Fibroblast of villous mesenchyme (primary cell): ENCODE measurements at regions not wholly inside any gene's neighbourhood (a gene's known extent, or its start where the extent isn't known, plus 50 kb on each side); places are given as distances from the start of the nearest gene placed in this dataset.
"Not testable (repeated sequence)": the region's sequence is repeated elsewhere in the genome, so short reads cannot be mapped to it uniquely, and the experiment has no call there.

Experiments used
- DNase-seq: peaks from one replicate; pipeline ENCODE4 v3.0.0-alpha.2; 2010; ENCODE audit warnings: low read depth
- H3K4me3 ChIP-seq: 2 replicates; pipeline ENCODE4 v1.5.1; 2011; ENCODE audit warnings: low read depth, mild to moderate bottlenecking, low read length
- TF ChIP-seq, protein P1 (sequence below): IDR thresholded peaks from 2 replicates; pipeline ENCODE4 v1.5.1; 2012; ENCODE audit warnings: low read depth, mild to moderate bottlenecking, low read length; ENCODE audit not compliant: insufficient read depth

DNA sequence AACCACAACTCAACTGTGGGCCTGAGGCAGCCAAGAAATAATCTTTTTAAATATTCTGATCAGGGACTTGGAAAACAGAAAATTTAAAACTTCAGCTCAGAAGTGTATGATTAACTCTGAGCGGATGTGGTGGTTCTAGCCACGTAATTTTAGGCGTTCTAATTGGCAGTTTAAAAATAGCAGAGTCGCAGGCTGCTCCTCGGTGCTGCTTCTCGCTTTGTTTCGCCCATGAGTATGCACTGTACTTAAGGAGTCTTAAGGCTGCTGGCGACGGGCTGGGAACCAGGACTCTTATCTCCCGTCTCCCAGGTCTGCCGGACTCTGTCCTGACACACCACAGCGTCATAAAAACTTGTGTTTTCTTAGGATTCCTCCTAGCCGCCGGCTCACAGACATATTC is 113.4 kb upstream of the PELI2 start:
- TF ChIP-seq, protein P1, sequence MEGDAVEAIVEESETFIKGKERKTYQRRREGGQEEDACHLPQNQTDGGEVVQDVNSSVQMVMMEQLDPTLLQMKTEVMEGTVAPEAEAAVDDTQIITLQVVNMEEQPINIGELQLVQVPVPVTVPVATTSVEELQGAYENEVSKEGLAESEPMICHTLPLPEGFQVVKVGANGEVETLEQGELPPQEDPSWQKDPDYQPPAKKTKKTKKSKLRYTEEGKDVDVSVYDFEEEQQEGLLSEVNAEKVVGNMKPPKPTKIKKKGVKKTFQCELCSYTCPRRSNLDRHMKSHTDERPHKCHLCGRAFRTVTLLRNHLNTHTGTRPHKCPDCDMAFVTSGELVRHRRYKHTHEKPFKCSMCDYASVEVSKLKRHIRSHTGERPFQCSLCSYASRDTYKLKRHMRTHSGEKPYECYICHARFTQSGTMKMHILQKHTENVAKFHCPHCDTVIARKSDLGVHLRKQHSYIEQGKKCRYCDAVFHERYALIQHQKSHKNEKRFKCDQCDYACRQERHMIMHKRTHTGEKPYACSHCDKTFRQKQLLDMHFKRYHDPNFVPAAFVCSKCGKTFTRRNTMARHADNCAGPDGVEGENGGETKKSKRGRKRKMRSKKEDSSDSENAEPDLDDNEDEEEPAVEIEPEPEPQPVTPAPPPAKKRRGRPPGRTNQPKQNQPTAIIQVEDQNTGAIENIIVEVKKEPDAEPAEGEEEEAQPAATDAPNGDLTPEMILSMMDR: no peak
- H3K4me3 ChIP-seq: peak overlapping the region; percentile 42
- DNase-seq: peak; percentile 83

DNA sequence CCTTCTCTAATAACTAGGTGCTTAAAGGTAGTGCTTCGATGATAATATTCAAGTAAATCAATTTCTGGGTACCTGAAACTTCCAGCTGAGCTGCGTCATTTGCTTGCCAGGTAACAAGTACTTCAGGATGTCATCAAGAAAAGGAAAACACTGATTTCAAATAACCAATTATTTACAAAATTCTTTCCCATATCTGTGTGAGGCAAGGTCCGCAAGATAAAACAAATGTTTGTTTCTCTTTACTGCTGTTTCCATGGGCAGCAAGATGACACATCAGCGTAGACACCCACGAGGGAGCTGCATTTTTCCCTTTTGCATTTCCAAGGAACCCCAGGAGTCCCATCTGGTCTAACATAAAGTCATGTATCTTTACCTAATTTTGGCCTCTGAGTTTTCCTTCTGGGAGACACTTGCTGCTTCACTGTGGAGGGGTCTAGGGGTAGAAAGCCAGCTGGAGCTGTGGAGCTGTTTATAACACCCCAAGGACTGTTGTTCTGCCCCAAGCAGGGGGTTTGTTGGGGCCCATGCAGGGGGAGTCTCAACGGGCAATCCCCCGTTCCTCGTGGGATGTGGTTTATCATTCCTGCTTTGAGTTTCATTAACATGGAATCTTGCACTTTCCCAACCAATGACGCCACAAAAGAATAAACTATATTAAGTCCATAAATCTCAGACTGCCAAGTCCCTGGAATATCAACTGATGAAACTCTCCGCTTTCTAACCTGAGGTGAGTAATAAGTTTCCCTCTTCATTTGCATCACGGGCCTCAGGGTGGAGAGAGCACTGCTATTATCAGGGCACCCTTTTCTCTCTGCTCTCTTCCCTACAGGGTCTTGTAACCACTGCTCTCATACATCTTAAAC is 112.8 kb upstream of the PELI2 start:
- peak; percentile 85 for DNase-seq
- TF ChIP-seq, protein P1: no peak
- peak overlapping the region; percentile 42 for H3K4me3 ChIP-seq

DNA sequence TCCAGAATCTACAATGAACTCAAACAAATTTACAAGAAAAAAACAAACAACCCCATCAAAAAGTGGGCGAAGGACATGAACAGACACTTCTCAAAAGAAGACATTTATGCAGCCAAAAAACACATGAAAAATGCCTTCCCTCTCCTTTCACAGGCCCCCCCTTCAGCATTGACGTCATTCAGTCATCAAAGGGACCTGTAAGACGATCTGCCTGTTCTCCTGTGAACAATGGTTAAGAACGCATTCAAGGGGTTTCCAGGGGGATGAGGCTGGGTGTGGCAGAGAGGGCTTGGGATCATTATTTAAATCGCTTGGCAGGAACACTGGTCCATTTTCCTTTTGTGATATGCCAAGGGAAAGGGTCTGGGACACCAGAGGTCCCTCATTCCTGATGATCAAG is 110.7 kb upstream of the PELI2 start:
- not testable (repeated sequence) for DNase-seq, H3K4me3 ChIP-seq

DNA sequence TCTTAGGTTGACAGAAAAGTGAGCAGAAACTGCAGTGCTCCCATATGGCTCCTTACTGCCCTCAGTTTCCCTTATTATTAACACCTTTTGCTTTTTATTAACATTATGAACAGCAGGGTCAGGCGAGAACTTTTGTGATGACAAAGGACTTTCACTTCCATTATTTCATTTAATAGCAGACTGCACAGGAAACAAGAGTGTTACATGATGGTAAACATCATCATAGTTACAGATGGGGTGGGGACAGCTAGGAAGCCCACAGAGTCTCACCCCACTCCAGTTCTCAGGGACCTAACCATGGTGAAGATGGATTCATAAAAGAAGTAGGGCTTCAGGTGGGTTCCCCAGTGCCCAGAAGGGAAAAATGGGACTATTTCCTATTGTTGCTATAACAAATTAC is 110.1 kb upstream of the PELI2 start:
- no peak for DNase-seq
- no peak overlapping the region for H3K4me3 ChIP-seq
- TF ChIP-seq, protein P1: no peak

DNA sequence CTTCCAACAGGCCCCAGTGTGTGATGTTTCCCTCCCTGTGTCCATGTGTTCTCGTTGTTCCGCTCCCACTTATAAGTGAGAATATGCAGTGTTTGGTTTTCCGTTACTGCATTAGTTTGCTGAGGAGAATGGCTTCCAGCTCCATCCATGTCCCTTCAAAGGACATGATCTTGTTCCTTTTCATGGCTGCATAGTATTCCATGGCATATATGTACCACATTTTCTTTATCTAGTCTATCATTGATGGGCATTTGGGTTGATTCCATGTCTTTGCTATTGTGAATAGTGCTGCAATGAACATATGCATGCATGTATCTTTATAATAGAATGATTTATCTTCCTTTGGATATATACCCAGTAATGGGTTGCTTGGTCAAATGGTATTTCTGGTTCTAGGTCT is 109.5 kb upstream of the PELI2 start:
- DNase-seq, H3K4me3 ChIP-seq: not testable (repeated sequence)

DNA sequence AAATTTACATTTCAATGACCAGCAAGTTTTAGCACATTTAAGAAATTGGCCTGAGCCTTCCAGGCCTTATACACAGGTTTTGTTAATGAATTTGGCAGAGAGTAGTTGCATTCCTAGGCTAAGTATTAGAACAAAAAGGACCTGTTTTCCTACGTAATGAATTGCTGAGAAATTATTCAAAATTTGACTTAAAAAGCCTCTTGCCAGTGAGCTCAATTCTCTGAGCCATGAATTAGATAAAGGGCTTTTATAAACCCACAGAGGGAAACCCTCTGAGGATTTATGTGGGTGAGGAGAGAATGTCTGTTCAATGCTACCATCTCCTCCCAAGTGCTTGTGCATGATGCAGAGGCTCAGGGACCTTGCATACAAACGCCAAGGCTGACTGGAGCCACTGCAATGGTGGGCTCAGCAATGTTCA is 94.5 kb upstream of the PELI2 start:
- H3K4me3 ChIP-seq: no peak overlapping the region
- TF ChIP-seq, protein P1: no peak
- no peak for DNase-seq

DNA sequence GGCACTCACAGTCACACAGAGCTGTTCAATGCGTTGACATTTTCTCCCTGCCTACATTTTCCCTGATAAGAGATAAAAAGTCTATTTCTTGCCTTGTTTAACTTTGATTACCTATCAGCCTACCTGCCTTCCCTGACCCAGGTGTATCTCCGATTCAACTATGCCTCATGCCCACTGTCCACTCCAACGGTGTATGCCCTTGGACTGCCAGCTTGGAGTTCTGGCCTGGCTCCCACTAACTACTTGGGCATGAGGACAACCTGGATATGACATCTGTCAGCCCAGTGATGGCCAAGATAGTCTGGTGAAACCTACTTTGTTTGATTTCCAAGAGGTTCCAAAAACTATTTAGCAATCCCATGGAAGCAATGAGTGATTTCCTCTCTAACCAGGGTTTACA is 93.0 kb upstream of the PELI2 start:
- TF ChIP-seq, protein P1: no peak
- no peak for DNase-seq
- no peak overlapping the region for H3K4me3 ChIP-seq

DNA sequence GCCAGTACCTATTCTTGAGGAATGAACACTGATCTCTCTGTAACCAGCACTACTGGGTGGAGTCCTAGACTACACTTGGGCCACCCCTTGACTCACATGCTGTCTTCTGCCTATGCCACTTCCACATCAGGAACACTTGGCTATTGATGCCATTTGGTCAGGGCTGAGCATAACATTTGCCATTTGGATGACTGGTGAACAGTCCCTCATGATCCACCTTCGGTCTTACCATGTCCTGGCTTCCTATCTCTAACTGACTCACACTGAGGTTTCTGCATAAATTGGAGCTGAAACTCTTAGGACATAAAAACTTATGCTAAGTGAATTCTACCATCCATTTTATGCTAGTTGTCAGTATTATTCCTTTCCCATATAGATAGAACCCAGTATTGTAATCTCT is 91.7 kb upstream of the PELI2 start:
- H3K4me3 ChIP-seq: no peak overlapping the region
- DNase-seq: no peak
- TF ChIP-seq, protein P1: no peak
